ENCODE measurements at regions not wholly inside any gene's neighbourhood (a gene's known extent, or its start where the extent isn't known, plus 50 kb on each side); places are given as distances from the start of the nearest gene placed in this dataset.

DNA sequence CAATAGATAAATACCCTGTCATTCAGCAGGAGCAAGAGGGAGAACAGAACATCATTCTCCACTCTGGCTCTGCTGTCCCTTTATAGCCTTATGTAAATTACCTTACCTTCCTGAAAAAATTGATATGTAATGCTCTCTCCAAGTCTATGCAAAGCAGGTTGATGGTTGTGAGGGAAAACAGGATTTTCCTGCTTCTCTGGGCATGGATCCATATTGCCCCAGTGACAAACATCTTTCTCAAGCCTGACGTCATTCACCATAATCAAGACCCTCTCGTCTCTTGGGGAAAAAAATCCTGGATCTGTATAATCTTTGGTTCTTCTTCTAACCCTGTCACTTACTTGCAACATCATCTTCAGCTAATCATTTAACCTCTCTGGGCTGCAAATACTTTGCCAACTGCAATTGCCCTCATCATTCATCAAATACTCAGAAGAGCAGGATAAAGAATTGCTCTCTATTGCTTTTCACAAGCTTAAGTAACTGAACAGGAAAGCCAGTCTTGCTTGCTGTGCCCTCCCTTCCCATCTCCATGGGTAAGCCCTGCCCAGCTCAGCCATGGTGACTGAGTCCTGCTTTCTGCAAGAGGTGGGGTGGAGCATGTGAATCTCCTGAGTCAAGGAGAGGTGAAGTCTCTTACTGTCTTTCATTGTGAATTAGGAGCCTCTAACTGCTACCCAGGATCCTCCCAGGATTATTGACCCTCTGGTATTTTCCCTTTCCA lies 123.7 kb upstream of the KLF7 start:
- TF ChIP-seq CTCF (IDR thresholded peaks at IDR 0.05) (no peak), POLR2A (IDR thresholded peaks at IDR 0.05) (no peak), POLR2AphosphoS5 (IDR thresholded peaks at IDR 0.05) (no peak)

Measured in breast epithelium (tissue), 3 donors.